DMS114 treated with DMSO at 0.1 percent for 48 hours (cell line): ENCODE measurements at regions not wholly inside any gene's neighbourhood (a gene's known extent, or its start where the extent isn't known, plus 50 kb on each side); places are given as distances from the start of the nearest gene placed in this dataset.
"Not testable (repeated sequence)": the region's sequence is repeated elsewhere in the genome, so short reads cannot be mapped to it uniquely, and the experiment has no call there.

ENCODE experiments used
- DNase-seq: peaks from one replicate; lab custom pipeline; 2025; ENCODE audit not compliant: unreplicated experiment; lab: John Stamatoyannopoulos, UW

DNA sequence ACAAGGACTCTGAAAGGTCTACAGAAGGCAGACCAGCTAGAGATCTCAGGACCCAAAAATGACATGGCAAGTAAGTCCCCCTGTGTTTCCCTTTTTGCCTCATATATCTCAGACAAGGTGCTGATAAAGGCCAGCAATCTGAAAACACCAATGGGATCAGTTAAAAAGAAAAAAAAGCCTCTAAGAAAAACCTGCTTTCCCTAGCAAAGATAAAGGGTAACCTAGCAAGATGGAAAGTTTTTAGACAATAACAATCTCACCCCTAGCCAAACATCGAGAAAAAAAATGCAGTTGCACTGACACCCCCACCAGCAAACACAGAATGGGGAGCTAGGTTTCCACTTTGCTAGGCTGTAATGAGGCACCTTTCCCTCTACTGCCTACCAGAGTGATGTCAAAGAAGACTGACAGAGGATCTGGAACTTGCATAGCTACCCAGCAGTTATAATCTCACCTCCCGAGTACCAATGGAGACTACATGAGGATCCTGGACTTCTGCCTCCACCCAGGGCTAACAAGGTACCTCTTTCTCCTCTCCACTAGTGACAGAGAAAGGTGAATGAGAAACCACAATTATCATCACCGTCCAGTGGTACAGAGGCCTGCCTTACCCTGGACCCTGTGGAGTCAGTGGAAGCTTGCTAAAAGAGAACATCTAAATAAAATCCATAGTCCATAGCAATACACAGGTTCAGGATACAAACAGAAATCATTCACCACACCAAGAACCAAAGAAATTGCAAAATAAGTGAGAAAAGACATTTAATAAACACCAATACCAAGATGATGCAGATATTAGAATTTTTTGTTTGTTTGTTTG is 240.8 kb downstream of the ARHGAP12 start:
- DNase-seq: no peak

DNA sequence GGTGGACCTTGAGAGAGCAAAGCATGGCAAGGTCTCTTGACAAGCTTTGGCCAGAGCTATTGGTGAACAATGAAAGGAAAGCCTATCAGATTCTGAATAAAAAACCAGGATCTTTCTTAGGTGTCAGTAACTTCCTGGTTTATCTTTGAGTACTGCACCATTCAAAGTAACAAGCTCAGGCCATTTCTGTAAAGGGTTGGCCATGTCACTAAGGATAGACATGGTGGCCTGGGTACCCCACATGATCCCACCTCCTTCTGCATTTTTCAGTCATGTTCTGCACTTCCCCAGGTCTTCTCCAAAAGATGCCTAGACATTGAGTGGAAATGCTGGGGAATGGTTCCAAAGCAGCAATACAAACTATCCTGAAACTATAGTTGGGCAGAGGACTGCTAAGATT is 242.0 kb downstream of the ARHGAP12 start:
- no peak for DNase-seq

DNA sequence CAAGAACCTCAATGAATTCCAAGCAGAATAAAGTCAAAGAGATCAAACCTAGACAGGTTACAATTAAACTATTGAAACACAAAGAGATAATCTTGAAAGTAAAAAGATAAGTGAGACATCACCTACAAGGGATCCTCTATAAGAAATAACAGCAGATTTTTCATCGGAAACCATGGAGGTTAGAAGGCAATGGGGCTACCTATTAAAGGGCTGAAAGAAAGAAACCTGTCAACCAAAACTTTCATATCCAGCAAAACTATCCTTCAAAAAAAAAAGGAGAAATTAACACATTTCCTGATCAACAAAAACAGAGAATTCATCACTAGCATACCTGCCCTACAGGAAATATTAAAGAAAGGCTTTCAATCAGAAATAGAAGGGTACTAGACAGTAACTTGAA is 244.9 kb downstream of the ARHGAP12 start:
- no peak for DNase-seq

DNA sequence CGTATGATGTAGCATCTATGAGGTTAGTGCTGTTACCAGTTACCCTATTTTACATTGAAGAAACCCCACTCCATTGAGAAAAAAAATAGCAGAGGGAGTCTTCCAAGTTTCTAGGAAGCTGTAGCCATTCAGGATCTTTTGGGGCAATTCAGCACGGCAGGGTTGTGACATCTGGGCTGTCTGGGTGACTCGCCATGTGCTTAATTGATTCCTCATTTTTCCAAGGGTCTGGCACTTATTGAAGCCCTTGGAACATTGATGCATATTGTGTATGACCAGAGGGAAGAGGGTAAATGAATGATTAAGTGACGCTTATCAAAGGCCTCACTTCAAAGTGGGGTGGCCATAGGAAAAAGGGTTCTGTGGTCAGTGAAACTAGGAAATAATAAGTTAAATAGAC is 248.7 kb downstream of the ARHGAP12 start:
- no peak for DNase-seq

DNA sequence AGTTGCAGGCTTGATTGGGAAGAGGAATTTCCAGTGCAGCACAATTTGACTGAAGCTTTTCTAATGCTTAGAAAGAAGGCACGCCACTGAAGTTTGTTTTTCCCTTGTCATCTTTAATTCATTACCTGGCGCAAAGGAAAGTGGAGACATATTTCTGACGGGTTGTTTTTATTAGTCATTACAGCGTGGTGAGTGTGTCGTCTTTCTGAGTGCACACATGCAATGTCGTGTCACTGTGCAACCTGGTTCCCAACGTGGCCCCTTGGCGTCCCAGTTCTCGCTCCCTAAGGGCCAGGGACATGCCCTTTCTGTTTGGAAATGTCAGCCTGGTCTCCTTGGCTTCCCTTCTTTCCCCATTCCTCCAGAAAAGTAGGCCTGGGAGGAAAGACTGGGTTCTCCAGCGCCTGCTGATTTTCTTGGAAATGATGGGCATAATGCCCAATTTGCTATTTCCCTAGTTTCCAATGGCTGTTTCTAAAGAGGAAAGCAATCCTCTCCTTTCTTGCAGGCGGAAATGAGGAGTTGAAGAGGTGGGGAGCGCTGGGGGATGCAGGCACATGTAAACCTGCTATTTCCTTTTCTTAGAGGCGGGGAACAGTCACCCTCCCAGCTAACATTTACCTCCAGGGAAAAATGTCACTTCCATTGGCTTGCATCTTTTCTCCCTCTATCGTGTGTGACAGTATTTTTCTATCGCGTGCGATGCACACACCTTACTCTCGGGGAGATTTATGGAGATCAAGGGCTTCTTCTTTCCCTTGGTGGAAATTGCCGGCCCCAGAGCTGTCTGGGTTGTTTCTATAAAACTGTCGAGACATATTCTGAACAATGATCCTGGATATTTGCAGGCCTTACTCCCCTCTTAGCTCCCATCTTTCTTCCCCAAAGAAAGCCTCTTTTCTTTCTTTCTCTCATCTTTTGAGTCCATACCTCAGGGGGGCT is 249.8 kb downstream of the ARHGAP12 start:
- DNase-seq: no peak

DNA sequence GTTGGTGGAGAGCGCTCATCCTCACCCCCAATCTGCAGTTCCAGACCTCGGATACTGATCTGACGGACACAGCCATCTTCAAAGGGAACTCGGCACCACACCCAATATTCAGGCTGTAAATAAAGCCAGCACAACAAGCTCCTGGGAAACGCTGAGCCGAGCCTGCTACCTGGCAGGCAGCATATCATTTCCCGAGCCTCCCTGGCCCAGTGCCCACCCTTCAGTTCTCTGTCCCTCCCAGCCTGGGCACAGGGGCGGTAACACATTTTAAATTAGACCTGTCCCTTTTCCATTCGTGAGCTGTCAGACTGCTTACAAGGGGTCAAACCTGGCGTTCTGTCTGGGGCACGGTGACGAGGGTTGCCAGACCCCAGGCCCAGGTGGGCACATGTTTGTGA is 250.5 kb downstream of the ARHGAP12 start:
- DNase-seq: no peak

DNA sequence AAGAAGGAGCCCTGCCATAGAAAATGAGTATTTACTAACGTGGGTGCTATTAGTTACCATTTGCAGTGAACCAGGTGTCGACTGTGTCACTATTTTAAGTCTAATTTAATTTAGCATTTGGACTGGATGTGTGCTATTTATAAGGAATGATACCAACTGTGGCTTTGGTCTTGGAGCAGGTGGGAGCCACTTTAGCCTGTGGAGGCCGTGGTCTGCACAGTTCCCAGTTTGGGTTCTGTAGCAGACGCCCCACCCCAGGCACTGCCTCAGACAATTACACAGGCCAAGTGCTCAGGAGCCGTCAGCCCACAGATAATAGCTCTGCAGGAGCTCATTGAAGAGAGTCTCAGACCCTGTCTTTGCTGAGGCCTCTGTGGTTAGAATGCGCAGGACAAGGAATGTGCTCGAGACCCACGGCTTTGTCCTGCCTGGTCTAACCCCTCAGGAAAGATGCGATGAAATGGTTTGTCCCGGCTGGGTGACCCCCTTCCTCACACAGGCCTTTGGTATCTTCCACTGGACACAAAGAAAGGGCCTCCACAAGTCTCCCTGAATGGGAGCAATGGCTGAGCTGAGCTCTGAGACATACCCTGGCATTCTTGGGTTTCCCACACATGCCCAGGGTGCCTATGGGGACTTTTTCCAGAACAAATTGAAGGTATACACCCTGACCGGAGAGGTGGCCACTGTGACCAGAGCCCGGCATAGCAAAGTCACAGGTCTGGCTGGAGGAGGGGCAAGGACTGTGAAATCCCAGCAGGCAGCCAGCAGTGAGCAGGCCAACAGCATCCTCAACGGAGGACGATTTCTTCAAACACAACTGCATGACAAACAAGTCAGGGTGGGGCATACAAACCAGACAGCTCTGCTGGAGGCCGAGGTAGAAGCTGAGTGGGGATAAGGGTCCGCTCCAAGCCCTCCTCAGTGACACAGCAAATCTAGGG is 251.2 kb downstream of the ARHGAP12 start:
- no peak for DNase-seq

DNA sequence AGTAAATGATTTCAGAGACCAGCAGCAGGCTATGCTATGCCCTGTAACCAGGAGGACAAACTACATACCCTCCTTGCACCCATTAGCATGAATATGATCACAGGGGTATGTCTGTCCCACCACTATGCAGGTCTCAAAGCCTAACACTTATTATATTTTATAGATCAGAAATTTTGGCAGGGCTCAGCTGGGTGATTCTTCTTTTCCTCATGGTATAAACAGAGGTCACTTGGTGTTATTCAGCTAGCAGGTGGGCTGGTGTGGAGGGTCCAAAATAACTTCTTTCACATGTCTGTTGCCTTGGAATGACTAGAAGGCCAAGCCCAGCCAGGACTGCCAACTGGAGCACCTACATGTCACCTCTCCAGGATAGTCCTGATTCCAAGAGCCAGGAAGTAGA is 252.9 kb downstream of the ARHGAP12 start:
- no peak for DNase-seq

DNA sequence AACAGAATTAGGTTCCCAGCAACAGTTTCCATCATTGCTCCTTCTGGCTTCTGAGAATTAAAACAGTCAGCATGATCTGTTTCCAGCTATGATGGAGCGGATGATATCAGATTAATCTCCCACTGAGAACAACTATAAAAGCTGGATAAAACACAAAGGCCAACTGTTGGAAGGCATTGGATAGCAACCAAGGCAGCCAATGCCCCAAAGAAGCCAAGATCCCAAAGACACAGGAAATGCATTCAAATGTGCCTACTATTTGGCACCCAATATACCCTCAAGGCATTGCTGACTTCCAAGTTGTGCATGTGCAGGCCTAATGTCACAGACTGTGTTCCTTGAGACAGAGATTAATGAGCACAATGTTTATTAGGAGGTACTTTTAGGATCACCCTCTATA is 259.3 kb downstream of the ARHGAP12 start:
- DNase-seq: no peak

DNA sequence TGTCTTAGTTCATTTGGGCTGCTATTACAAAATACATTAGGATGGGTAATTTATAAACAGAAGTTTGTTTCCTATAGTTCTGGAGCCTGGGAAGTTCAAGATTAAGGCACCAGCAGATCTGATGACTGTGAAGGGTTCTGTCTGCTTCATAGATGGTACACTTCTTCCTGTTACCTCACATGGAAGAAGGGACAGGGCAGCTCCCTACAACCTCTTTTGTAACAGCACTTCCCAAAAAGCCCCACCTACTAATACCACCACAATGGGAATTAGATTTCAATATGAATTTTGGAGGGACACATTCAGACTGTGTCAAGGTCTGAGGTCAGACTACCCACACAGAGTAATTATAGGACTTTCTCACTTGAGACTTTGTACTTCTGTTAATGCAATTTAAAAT is 260.3 kb downstream of the ARHGAP12 start:
- no peak for DNase-seq

DNA sequence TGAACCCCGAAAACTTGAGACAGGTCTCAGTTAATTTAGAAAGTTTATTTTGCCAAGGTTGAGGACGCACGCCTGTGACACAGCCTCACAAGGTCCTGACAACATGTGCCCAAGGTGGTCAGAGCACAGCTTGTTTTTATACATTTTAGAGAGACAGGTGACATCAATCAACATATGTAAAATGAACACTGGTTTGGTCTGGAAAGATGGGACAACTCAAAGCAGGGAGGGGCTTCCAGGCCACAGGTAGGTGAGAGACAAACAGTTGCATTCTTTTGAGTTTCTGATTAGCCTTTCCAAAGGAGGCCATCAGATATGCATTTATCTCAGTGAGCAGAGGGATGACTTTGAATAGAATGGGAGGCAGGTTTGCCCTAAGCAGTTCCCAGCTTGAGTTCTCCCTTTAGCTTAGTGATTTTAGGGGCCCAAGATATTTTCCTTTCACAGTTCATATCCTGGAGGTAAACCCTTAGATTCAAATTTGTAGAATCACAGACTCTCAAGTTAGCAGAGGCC is 262.8 kb downstream of the ARHGAP12 start:
- DNase-seq: not testable (repeated sequence)

DNA sequence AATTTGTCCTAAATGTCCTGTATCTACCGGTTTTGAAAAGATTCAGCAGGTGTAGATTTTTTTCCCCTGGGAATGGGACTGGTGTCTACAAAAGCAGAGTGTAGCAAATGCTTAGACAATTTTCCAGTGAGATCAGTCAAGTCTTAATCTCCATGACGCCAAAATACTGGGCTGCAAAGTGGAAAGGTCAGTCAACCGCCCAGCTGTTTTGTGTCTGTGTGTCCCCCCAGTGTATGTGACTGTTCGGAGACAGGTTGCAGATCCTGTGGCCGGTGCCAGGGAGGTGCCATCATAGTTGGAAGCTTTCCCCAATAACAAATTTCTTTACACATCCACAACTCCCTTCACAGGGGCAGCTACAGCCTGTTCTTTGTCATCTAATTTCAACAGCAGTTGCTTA is 263.8 kb downstream of the ARHGAP12 start:
- no peak for DNase-seq

DNA sequence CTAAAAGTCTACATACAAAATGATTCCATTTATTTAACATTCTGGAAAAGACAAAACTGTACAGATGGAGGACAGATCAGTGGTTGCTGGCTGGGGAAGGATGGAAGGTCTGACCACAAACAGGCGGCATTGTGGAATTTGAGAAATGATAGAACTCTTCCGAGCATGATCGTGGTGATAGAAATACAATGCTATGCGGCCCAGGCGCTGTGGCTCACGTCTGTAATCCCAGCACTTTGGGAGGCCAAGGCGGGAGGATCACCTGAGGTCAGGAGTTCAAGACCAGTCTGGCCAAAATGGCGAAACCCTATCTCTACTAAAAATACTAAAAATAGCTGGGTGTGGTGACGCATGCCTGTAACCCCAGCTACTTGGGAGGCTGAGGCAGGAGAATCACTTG is 264.6 kb downstream of the ARHGAP12 start:
- not testable (repeated sequence) for DNase-seq

DNA sequence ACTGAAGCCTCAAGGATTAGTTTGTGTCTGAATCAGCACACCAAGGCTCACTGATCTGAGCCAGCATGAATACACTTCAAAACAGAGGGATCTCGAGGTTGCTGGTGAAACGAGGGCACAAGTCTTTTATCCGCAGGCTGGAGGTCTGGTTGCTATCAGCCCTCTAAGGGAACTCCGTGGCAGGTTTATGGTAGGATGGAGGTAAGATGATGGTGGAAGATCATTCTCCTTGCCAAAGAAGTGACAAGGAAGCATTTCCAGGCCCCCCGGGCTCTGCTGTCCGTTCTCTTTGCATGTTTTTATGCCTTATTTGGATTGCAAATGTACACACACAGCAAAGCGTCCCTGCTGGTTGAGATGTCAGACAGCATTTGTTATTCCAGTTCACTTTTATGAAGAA is 268.3 kb downstream of the ARHGAP12 start:
- no peak for DNase-seq

DNA sequence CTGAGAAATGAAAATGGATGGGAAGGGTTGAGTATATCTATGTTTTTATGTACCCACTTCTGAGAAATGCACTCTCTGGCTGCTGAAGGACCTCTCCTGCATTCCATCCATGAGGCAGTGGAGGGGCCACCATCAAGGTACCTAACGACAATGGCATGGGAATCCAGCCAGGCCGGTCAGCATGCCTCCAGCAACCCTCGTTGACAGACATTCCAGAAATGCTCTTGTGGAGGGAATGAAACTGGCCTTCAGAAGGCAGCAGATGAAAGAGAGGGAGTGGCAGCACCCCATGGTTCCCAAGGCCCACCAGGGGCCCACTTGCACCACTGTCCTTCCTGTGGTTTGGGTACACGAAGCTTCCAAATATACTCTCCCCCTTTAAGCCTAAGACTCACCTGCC is 269.0 kb downstream of the ARHGAP12 start:
- no peak for DNase-seq

DNA sequence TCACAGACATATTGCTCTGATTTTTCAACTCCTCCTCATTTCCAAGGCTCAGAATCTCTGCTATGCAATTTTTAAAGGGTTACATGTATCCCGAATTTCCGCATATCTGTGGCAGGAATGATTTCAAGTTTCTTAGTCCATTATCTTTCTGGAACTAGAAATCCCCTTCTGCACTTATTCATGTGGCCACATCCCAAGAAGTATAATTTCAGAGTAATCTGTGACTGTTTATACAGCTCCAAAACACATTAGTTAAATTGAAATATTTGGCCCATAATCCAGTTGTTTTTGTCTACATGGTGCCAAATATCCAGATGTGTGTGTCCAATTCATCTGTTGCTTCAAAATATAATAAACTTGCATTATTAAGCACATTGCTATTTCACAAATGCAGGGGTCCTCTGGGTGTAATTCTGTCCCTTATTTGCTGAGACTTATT is 271.2 kb downstream of the ARHGAP12 start:
- DNase-seq: no peak

DNA sequence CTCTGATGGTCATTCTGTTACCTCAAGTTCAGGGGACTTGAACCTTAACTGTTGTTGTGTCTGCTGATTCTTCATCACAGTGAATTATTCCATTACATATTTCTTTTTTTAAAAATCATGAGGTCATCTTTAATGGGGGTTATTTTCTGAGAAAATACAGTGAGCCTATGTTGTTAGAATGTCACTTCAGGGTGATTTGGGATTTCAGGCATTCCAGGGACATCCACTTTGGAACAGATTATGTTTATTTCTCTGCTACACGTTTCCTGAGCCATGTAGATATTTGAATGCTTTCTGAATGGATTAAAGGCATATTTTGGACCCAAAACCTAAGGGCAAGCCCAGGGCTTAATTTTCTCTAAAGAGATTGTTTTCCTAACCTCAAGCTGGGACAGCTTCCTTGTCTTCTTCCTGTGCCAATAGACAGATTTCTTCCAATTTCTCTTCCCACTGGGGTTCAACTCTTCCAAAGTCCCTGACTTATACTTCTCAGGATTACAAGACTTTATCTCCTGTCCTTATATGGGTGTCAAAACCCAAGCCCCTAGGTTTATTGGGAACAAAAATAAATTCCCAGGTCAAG is 271.7 kb downstream of the ARHGAP12 start:
- no peak for DNase-seq

DNA sequence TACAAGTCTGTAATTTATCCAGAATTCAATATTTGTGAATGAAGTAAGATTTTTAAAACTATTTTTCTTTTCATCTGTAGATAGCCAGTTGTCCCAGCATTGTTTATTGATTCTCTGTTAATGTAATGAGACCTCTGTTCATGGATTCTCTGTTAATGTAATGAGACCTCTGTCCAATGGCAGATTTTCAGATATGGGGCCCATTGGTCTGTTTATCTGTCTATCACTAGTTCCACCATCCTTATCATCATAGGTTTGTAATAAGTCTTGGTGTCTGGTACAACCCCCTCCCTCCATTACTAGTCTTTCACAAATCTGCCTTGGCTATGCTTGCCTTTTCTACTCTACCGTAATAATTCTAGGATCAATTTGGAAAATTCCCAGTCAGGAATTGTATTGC is 276.6 kb downstream of the ARHGAP12 start:
- DNase-seq: no peak

DNA sequence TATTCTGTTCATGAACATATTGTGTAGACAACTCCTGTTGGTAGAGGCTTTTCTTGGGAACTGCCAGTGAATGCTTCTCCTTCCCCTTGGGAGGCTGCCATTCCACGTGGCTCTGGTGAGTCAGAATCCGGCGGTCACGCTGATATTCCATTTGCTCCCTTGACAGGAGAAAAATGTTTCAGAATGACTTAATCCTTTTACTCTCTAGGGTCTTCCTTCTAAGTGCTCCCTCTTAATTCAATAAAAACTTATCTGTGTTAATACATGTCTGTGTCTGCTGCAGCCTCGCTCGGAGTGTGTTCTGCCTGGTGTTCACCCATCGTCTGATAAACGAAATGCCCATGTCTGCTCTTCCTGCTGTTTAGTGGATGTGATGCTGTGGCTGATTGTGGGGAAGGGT is 278.6 kb downstream of the ARHGAP12 start:
- DNase-seq: no peak

DNA sequence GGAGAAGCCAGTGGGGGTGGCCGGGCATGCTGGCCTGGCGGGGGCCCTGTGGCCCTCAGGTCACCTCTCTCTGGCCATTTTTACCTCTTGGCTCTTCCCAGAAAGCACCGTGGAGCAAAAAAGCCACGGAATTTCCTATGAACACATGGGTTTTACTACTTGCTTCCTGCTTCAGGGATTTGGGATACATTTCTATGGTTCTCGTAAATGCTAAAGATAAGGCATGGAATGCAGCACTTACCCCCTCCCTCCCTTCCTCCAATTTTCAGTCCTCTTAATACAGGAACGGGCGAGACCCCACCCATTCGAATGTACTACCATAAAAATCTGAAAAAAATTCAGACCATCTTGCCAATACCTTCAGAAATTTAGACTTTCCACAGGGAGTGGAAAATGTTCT is 279.7 kb downstream of the ARHGAP12 start:
- no peak for DNase-seq
